ENCODE measurements at regions not wholly inside any gene's neighbourhood (a gene's known extent, or its start where the extent isn't known, plus 50 kb on each side); places are given as distances from the start of the nearest gene placed in this dataset.

DNA sequence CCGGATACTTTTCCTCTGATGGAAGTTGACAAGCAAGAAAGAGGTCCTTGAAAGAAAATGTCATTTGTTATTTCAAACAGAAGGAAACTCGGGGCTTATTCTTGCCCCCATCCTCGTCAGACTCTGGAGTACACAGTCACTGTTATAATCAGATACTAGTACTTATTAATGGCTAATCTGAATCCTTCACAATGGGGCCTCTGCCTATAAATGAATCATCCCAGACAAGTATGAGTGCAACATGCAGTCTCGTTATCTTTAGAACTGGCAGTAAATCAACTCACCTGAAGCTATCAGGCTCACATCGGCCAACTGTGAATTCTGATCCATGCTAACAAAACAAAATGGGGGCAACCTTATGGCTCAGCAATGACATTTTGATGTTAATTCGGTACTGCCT is 216.7 kb downstream of the GRIN2B start:
- no peak for DNase-seq (ENCODE audit: low read depth in 2 of 2)

DNA sequence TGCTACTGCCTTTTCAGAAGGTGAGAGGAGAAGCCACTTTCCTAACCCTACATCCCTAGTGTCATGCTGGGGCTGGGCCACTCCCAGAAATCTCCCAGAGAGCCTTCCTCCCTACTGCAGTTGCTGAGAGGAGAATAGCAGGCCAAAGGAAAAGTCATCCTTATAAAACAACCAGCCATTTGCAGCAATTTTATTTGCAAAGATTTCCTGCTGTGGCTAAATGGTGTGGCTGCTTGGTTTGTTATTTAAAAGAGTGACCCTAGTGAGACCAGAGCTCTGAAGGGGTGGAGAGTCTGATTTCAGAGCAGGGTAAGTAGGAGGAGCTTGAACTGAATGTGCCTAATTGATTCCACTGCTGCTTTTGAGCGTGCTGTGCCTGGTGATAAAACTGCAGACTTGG is 232.0 kb downstream of the GRIN2B start:
- DNase-seq (ENCODE audit: low read depth in 2 of 2): no peak

DNA sequence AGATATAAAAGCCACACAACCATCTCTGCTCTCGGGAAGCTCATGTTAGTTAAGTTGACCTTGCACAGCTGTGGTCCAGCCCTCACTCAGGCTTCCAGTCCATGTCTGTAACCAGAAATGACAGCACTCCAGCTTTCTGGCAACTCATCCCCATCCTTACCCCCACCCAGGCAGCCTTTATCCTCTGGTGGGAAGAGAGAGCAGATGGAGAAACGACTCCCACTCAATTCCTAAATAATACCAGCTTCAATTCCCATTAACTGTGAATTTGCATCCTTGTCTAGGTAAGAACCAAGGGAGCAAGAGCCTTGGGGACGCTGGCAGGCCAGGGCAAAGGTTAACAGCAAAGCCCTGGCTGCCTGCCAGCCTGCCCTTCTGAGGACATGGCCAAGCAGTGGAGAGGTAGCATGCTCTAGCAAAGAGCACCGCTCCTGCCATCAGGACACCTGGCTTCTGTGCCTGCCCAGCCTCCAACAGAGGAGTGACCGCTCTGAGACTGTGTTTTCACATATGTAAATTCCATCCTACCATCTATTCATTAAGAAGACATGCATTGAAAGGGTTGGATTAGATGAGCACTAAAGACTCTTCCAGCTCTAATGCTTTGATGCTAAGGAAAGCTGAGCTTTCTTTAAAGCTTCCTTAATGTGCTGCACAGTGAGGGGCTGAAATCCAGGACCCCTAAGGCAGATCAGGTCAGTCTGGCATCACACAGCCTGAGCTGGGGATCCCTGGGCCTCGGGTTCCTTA is 236.1 kb downstream of the GRIN2B start:
- no peak for DNase-seq (ENCODE audit: low read depth in 2 of 2)

DNA sequence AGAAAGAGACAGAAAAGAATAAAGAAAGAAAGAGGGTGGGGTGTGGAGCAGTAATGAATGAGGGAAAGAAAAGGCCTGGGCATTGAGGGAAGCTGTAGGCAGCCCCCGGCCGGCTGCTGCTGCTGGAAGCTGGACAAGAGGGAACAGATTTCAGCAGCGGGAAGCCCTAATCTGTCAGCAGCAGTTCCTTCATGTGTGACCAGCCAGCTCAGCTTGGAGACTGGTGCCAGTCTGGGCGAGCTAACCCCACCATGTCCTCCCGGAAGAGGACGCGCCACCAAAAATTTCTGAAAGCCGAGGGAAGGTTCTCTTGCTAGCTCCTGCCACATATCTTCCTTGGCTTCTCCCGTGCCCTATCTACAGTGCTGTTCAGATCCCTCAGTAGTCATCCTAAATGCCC is 236.8 kb downstream of the GRIN2B start:
- DNase-seq (ENCODE audit: low read depth in 2 of 2): no peak

DNA sequence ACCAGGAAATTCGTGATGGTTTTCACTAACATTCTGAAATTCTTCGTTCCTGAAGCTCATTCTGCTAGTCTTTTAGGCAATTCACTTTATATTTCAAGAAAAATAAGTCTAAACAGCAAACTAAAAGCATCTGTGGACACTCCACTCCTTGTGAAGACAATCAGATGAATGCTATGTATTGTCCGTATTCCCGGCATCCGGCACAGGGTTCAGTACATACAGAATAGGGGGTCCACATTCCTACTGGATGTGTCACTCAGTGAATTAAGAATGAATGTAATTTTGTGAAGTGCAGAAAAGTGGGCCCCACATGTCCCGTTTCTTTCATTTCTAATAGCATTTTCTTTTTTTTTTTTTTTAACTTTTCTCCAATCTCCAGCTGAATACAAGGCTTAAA is 241.3 kb downstream of the GRIN2B start:
- DNase-seq (ENCODE audit: low read depth in 2 of 2): no peak

DNA sequence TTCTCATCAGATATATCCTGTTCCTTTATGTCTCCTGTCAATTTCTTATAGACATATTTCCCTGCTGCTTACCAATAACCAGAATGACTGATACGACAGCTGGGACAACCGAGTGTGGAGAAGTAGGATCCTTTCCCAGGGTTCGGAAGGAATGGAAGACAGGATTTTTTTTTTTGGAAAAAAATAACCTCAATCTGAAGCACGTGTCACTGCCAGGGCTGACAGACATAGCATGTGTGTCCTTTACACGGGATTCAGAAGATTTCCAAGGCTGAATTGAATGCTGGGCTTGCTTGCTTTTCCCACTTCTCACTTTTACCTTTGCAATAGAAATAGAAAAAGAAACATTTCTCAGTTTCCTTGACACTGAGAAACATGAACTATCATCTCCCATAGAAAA is 245.7 kb downstream of the GRIN2B start:
- DNase-seq (ENCODE audit: low read depth in 2 of 2): no peak

DNA sequence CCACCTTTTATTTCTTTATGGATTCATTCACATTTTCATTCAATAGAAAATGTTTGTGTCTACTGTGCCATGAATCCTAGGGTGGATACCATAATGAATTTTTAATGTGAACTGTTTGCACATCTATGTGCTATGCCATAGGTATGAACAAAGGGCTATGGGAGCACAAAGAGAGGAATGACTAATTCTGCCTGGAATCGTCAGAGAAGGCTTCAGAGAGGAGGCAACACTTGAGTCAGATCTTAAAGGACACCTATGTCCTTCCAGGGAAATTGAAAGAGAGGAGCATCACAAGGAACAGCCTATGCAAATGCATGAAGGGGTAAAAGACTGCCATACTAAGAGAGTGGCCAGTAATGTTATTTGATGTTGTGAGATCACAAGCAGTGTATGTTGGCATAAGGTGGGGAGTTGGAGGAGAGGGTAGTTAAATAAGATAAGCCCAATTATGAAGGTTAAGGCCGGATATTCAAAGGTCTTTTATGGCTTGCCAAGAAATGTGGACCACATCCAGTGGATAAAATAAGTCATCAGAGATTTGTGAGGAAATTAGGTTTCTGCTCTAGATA is 246.7 kb downstream of the GRIN2B start:
- no peak for DNase-seq (ENCODE audit: low read depth in 2 of 2)

DNA sequence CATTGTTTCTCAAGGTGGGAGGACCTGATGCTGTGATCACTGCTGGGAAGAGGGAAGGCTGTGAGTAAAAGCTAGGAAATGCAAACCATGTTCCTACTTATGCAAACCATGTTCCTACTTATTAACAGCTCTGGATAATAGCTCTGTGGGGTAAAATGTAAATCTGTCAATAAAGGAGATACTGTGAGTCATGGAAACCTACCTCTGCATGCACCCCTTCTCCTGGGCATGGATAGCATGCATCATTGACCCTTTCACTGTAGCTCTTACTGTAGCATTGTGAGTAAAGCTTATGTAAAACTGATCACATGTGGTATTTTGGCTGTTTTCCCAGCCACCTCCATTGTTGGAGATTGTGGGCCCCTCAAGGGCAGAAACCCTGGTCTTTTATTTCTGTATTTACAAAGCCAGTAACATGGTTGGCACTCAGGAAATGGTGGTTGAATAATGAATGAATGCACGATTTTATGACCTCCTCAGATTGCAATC is 253.7 kb downstream of the GRIN2B start:
- DNase-seq (ENCODE audit: low read depth in 2 of 2): no peak

DNA sequence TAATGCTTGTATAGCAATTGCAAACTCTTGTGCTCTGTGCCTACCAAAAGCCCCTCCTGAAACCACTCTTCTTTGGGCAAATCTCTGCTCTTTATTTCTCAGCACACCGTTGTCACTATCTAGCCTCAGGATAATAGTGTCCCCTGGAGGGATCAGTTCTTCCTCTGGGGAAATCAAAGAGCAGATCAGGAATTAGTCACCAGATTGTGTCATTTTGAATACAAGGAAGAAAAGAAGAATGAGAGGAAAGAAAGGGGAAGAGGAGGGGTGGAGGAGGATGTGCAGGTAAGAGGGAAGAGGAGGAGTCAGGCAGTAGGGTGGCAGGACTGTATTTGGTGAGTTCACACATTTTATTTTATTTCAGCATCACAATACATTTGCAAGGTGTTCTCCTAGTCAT is 256.4 kb downstream of the GRIN2B start:
- DNase-seq (ENCODE audit: low read depth in 2 of 2): no peak

DNA sequence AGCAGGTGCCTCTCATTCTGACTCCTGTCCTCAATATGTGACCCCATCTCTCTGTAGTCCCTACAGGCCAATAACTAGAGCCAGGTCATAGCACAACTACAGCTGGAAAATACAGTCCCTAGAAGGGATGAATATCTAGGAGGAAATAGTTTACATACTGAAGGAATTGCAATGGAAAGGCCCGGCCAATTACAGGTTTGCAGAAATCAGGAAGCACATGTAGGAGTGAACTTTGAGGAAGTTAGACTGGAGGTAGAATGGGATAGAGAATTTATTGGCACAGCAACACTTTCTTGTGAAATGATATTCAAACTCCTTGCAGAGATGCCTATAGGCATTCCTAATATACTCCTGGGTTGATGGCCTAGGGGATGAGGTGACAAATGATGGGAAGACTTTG is 257.3 kb downstream of the GRIN2B start:
- no peak for DNase-seq (ENCODE audit: low read depth in 2 of 2)

DNA sequence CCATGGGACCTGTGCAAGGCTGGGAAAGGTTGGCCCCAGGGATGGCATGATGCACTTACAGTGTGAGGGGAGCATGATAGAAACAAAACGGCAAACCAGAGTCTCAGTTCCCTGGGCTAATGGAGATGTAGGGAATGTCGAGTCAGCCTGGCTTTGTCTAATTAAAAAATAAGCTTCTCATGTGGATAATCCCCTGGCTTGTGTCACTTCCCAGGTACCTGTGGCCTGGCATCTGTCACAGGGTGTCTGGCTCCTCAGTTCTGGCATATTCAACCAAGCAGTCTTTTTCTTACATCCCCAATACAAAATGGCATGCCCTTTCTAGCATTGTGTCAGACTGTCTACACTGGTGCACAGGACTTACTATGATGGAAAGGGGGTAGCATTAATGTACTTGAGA is 261.4 kb downstream of the GRIN2B start:
- DNase-seq (ENCODE audit: low read depth in 2 of 2): no peak

DNA sequence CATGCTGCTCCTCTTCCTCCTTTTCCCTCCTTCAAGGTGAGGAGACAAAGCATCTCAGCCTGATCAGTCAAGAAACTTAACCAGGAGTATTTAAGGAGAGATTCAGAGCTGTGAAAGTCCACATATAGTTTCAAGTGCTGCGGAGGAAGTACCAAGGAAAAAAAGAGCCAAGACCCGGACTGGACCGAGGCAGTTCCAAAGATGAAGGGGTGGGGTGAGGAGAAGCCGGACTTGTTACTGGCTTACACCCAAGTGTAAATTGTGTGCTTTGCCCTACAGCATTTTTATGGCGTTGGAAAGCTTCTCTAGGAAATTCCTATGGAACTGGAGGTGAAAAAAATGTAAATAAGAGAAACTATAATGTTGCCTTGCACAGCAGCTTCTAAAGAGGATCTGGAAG is 263.1 kb downstream of the GRIN2B start:
- no peak for DNase-seq (ENCODE audit: low read depth in 2 of 2)

DNA sequence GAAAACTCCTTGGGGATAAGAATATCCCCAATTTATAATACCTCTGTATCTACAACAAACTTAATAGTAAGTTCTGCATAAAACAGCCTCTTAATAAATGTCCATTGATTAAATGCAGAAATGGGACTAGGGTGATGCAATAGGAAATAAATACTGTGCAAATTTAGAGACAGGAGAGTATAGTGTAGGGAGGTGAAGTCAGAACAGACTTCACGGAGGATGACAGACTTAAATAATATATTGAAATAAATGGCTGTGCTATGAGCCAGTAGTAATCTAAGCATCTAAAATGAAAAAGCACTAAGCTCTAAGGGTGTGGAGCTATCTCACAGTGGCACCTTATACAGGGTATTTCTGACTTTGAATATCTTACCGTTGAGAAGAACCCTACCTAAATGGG is 265.3 kb downstream of the GRIN2B start:
- no peak for DNase-seq (ENCODE audit: low read depth in 2 of 2)

DNA sequence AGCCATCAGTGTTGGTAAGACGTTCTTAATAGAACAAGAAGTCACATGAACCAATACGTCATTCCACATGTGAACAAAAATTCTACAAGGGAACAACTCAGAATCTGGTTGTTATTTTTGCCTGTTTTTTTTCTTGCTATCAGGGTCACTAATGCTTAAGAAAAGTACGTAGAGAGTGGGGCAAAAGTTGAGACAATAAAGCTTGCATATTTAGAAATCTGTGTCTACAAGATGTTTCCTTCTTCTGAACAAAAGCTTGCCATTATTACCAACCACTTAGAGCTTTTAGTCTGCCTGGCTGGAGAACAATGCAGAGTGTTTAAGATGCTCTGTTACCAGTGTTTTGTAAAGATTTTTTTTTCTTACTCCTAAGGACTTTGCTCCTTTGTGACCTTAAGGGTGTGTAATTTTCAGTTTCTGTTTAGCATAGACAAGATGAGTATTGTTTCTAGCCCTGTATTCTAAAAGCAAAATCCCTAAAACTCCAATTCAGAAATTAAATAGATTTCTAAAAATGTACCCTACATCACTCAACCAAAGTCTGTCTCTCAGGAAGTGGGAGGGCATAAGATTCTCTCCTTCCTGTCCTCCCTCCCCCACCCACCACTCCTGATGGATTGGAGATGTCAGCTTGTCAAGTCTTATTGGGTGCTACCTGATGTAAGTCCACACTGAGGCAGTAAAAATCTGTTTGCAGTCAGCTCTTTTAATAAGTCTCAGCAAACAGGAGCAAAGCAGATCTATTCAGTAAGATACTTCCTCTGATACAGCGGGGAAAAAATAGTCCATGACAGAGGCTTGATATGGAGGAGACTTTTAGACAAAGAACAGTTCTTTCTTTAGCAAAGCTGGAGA is 267.6 kb downstream of the GRIN2B start:
- no peak for DNase-seq (ENCODE audit: low read depth in 2 of 2)

DNA sequence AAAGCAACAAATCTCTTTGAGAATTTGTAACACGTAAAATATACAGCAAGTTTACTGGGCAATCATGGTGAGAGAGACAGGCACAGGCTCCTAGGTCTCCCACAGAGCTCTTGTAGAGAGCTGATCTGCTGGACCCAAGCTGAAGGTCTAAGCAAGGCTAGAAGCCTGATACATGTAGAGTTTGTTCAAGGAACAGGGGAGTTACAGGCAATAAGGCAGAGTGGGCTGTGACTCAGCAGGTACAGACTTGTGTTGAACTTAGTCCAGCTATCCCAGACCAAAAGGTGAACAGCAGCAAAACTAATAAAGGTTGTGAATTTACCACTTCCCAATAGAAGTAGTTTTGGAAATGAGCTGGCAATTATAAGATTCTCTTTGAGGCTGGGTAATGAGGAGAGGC is 273.6 kb downstream of the GRIN2B start:
- no peak for DNase-seq (ENCODE audit: low read depth in 2 of 2)

DNA sequence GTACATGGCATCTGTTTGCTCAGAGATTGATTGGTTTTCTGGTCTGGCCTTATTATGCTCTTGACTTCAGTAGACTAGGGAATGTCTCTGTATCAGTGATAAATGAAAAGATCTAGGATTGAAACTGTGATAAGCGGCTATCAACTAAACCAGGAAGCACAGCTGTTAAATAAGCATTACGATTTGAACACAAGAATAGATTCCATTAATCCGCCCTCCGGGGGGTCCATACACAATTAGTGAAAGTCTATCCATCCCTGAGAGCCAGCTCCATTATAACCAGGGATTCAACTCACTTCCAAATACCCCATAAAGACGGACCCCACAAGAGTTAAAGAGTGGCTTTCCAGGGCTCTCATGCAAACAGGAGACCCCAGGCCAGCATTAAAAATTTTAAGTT is 279.0 kb downstream of the GRIN2B start:
- DNase-seq (ENCODE audit: low read depth in 2 of 2): no peak

DNA sequence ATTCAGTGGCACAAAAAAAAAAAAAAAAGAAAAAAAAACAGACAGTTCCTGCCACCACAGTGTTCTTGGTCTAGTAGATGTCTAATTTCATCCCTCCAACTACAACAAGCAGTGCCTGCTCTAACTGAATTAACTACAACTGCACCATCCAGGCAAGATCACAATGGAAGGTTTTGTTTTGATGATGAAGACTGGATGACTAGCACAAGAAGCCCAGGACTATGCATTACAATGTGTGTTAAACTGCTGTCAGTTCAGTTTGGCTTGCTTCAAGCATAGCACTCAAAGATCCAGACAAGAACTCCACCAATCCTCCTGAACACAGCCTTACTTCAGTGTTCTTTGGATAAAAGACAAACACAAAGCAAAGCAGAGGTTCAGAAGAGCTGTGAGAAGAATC is 279.9 kb downstream of the GRIN2B start:
- DNase-seq (ENCODE audit: low read depth in 2 of 2): no peak

DNA sequence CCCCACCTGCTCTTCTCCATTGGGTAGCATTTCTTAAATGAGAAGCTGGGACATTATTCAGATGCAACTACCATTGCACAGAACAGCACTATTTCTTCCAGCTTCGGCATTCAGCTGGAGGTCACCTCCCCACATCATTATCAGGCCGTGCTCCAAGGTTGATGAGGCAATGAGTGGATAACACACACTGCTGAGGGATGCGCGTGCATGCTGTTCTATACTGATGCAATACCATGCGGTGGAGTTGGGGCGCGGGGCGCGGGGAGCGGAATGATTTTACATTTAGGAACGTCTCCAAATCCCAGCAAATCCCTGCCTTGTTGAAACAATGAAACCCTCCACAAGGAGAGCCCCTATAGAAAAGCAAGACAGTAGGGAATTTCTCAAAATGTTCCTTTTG is 283.4 kb downstream of the GRIN2B start:
- no peak for DNase-seq (ENCODE audit: low read depth in 2 of 2)

DNA sequence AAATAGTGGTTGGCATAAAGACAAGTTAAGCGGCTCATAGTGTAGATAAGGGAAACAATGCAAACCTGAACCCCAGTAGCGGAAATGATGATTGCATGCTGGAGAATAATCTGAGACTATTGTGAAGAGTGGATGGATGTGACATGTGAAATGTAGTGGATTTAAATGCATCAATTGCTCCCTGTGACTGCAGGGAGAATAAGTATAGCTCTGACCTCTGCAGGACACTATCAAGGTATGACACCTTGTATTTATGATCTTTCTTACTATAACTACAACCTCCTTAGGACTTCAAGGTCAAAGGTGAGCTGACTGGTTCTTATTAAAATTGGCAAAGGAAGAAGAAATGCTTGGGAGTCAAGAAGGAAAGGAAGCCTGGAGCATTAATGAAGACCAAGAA is 285.6 kb downstream of the GRIN2B start:
- DNase-seq (ENCODE audit: low read depth in 2 of 2): no peak

DNA sequence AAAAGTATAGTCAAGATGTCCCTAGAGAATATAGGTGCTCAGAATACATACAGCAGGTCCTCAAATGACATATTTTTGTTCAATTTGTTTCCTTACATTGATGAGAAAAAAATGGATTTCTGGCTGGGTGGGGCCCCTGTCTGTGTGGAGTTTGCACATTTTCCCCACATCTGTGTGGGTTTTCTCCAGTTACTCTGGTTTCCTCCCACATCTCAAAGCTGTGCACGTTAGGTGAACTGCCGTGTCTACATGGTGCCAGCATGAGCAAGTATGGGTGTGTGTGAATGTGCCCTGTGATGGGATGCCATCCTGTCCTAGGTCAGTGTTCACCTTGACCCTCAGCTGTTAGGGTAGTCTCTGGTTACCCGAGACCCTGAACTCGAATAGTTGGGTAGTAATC is 289.1 kb downstream of the GRIN2B start:
- no peak for DNase-seq (ENCODE audit: low read depth in 2 of 2)

DNA sequence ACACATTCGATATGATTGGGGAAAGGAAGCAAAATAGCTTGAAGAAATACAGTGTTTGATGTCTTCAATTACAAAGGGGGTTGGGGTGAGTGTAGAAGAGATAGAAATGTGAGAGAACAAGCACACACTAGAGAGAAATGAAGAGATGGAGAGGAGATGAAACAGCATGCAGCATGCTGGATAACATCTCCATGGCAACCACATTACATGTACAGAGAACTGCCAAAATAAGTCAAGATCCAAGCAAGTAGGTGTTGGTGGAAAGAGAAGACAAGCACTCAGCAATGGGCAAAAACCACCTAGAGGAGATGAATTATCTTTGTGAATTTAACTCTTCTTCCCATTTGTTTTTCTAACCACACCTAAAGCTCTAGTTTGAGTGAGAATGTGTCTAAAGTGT is 289.8 kb downstream of the GRIN2B start:
- DNase-seq (ENCODE audit: low read depth in 2 of 2): no peak

DNA sequence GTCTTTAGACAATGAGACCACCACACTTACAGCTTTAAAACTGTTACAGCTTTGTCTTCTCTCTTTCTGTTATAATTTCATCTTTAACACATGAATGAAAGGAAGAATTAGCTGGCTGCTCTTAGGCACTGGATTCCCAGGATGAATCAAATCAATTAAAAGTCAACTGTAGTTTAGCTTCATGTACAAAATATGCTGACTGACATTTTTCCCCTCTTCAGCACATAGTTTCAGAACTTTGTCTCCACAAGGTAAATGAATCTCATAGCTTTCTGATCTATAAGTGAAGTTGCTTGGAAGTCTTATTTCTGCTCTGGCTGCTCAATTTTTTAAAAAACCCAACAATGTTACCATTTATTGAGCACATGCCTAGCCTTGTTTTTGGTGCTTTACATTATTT is 293.8 kb downstream of the GRIN2B start:
- no peak for DNase-seq (ENCODE audit: low read depth in 2 of 2)

DNA sequence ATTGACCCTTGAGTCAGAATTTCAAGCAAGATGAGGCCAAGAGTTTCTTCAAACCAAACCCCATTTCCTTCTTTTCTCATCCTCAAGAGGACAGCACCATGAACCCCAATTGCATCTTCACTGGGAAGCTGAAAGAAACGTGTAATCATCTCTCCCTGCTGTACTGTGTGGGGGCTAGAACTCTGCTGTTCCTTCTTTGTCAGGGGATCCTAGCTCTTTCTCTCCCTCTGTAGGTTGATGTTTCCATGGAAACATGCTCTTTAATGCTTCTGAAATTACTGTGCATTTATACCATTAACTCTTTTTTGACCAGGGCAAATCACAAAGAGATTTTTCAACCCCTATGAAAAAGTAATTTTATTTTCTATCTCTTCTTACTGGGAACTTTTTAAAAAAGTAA is 295.1 kb downstream of the GRIN2B start:
- DNase-seq (ENCODE audit: low read depth in 2 of 2): no peak
